Dermis blood vessel endothelial cell (primary cell): ENCODE measurements at regions not wholly inside any gene's neighbourhood (a gene's known extent, or its start where the extent isn't known, plus 50 kb on each side); places are given as distances from the start of the nearest gene placed in this dataset.
A peak's percentile ranks its signal among the peaks of the same experiment; 100 is the strongest.

Experiments used
- DNase-seq: peaks from one replicate; pipeline ENCODE4 v3.0.0; 2010

DNA sequence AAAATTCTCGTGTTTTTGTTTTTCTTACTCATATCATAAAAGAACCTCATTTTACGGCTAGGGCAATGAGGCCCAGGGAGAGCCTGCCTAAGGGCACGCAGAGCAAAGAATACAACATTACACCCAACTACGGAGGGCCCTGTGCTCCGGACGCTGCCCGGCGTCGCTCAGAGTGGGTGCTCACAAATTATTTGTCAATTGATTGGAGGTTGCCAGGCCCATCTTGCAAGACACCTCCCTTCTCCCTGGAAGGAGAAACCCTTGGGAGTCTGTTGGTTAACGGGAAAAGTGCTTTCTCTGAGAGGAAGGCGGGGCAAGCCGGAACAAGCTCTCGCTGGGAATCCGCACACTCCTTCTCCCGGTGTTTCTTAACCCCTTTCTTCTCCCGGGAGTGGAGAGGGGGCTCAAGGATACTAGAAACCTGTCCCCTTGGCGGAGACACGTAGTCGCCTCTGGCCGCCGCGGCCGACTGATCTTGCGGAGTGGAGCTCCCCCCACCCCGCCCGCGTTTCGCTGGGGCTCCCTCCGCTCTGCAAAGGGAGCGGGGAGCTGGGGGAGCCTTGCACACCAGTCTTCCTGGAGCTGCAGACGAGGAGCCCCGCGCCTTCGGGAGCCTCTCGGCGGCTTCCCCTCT, 599.3 kb upstream of the SGCD start:
- DNase-seq = no peak

DNA sequence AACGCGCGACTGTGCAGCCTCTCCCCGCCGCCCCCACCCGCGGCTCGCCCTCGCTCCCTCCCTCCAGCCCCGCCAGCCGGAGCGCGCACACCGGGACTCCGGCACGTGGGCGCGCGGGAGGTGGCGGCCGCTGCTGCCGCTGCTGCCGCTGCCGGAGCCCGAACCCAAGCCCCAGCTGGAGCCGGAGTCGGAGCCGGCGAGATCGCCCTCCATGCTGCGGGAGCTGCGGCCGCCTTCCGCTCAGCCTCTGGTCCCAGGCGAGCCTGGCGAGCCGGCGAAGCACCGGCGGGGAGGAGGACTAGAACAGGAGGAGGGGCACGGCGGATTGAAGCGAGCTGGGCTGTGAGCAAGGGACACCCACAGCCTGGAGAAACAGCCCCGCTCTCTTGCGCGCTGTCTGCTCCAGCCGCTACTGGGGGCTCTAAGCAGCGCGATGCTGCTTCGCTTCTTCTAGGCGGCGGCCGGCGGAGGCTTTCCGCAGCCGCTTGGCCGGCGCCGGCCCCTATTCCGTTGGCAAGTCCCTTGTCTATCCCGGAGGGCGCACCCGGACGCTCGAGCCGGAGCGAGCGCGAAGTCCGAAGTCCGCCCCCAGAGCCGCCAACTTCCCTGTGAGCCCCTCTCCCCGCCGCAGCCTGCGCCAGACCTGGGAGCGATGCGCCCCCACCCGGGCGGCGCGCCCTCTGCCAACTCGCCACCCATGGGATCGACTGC, 598.7 kb upstream of the SGCD start:
- DNase-seq = peak; percentile 11

DNA sequence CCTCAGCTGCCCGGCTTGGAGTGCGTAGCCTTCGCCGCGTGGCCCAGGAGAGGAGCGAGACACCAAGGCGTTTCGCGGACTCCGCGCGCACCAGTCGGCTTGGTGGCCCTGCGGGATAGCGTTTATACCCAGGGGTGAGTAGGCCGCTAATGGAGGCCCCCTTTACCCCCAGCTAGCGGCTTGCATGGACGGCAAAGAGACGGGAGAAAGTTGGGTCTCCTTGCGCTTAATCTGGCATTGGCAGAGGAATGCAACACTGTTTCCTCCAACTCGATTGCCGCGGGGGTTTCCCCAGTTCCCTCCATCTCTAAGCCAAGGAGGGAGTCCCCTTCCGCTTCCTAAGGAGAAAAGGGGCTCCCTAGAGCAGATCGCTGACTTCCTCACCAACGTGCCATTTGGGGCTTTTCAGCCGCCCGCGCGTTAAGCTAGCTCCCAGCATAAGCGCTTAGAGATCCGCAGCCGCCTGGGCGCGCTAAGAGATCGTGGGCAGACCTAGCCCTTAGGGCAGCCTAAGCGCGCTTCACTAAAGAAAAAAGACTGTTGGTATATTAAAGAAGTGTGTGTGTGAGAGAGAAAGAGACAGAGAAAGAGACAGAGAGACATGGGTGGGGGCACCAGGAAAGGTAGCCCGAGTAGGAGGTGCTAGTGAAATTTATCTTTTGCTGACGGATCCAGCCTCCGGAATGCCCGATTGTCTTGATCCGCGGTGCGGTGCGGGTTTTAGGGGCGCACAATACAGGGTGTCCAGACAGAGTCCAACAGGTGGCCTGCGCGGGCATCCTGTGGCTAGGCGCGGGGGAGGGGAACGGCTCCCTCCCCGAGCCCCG, 597.9 kb upstream of the SGCD start:
- no peak for DNase-seq

DNA sequence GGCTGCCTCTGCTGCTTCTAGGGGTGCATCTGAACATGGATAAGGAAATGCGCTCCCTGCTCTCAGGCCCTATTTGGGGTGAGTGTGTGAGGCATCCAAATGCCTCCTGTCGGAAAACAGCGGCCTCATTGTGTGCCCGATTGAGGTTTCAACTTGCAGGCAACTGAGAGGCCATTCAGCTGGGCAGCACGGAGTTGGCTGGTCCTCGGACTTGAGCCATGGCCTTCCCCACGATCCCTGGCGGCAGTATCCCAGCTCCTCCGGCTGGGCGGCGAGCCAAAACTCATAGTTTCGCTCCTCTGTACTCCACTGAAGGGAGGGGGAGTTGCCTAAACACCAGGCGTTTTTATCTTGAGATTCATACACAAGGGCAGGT, 597.3 kb upstream of the SGCD start:
- no peak for DNase-seq

DNA sequence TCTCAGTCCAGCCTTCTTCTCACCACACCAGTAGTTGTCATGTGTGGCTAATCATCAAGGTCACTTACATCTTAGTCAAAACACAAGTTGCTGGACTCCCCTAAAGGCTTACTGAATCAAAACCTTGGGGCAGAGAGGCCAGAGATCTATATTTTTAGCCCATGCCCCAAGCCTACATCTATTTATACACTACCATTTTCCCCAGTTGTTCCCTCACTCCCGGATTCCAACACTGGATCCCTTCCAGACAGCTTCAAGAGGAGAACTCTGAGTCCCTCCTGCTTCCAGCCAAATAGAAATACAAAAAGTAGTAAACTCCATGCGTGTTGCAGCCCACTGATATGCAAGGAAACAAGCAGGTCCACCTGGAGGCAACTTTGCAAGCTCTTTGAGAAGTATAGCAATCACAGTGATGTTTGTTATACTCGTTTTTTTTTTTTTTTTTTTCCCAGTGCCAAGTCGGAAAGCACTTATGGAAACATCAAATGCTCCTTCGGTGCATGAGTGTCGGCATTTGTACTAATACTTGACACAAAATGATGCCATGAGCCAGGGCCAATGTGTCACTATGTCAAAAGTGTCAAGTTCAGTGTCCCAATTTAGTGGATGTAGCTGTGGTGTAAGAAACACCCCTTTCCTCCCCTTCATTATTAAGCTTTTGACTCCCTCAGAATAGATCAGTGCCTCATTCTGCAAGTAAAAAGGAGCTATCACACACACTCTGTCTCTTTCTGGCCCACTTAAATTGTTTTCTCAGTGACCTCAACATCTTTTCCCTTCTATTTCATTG, 594.2 kb upstream of the SGCD start:
- DNase-seq = no peak

DNA sequence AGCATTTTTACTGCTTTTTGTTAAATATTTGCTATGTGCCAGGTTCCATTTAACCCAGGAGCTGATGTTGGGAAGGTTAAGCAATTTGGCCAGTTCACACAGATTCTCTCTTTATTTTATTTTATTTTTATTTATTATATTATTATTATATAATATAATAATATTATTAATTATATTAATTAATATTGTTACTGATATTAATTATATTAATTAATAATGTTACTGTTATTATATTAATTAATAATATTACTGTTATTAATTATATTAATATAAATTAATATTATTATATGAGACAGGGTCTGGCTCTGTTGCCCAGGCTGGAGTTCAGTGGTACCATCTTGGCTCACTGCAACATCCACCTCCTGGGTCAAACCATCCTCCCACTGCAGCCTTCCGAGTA, 593.0 kb upstream of the SGCD start:
- DNase-seq = no peak

DNA sequence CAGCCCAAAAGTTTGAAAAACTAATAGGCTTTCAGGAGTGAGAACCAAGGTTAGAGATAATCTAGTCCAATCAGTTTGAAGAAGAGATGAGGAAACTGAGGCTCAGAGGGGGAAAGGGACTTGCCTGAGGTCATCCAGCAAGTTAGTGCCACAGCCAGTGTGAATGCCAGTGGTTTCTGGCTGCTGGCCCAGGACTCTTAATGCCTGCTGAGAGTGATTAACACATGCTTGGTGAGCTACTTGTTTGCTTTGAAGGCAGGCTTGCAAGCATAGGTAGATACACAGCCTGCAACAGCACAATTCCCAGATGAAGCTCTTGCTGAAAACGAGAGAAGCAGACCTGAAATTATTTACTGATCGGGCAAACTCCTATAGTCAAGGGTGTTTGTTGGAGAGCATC, 591.6 kb upstream of the SGCD start:
- DNase-seq = no peak

DNA sequence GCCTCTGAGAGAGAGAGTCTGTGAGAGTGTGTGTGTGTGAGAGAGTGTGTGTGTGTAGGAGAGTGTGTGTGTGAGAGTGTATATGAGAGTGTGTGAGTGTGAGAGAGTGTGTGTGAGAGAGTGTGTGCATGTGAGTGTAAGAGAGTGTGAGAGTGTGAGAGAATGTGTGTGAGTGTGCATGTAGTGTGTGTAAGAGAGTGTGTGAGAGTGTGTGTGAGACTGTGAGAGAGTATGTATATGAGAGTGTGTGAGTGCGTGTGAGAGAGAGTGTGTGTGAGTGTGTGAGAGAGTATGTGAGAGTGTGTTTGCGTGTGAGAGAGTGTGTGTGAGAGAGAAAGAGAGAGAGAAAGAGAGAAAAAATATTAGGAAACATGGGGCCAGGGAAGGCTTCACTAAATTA, 588.3 kb upstream of the SGCD start:
- no peak for DNase-seq

DNA sequence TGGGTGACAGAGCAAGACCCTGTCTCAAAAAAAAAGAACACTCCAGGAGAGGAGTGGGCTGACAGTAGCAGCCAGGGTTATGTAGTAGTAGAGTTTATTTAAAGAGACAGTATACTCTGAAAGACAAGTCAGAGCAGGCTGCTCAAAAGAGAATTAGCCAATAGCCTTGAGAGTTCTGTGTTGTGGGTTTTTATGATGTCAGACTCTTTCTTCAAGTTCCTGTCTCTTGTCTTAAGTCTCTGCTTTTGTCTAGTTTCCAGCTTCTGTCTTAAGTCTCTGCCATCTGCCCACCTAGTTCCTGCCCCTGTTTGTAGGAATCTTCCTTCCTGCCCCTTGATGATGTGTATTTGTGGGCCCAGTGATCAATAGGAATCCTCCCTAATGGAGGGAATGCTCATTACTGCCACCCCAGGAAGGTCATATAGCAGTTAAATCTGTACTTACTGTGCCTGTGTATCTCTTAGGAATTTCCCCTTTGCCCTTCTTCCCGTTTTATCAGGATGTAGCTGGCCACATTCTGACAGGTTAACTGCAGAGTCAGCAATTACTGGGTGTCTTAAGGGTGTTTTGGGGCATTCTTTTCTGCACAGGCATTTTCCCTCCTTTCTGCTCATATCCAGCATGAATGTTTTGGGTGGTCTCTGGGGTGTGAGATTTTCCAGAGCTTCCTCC, 580.5 kb upstream of the SGCD start:
- DNase-seq = no peak

DNA sequence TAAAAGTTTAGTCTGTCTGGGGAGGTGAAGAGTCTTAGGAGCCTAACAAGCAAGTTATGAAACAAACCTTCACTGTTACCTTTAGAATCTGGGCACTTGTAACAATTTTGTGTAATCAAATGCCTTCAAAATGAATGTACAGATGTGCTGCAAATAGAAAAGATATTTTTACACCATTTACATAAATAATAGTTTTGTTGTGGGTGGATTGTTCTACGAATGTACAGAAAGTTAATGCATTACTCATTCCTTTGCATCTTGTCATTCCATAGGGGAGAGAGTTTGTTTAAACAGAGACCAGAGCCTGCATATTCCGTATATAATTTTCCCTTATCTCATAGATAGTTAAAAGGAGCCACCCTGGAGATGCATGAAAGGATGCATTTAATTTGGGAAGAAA, 576.9 kb upstream of the SGCD start:
- no peak for DNase-seq

DNA sequence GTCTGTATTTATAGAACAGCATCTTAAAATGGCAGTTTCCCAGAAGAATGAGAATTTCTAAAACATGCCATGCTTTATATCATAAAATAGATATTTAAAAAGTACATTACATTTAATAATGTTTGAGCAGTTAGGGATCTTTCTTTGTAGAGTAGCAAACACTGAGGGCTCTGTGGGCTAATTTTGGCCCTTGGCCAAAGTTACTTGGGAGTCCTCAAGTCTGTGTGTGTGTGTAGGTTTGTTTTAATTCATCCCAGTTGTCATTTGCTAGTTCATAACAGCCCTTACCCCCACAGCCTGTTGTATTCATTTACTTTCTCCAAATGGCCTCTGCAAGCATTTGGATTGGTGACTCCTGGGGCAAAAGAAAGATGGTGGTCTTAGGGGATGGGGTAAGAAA, 576.4 kb upstream of the SGCD start:
- DNase-seq = no peak

DNA sequence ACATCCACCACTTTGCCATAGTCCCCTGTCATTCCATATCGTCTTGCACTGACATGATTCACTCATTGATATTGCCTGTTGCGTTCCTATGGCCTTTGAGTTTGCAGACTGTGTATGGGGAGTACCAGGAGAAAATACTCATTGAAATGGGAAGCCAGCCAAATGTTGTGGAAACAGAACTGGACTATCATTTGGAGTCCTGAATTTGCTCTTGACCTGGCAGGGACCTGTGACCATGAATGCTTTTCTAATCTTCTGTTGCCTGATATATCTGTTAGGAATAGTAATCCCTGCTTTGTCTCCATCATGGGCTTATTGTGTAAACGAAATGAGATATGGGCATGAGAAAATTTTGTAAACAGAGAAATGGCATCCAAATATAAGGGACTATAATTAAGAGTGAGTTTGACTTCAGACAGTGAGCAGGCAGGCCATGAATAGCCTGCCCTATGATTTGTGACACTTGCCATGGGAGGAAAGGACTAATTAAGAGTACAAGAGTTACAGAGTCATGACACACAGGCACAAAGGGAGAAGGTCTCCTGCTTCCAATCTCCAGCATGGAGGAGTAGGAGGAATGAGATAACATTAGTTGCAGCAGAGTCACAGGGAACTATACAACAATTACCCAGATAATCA, 572.9 kb upstream of the SGCD start:
- DNase-seq = no peak

DNA sequence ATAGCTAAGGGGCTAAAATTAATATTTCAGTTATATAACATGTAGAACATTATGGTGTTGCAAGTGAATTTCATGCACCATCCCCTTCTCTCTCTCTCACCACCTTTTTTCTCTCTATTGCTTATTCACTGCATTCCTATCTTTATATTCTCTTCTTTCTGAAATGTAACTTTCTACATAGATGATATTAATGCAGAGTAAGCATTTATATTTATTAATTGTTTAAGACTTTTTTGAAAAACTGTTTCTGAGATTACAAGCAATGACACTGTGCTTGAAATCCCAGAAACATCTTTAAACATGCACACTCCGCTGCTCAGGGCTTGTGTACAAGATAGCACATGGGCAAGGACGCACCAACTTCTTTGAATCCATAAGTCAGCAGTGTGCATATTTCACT, 567.7 kb upstream of the SGCD start:
- DNase-seq = no peak

DNA sequence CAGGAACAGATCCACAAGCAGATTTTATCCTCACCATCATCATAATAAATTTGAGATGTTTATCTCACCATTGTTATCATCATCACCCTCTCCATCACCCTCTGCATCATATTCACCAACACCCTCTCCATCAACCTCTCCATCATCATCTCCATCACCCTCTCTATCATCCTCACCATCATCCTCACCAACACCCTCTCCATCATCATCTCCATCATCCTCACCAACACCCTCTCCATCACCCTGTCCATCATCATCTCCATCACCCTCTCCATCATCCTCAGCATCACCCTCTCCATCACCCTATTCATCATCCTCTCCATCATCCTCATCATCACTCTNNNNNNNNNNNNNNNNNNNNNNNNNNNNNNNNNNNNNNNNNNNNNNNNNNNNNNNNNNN, 567.0 kb upstream of the SGCD start:
- no peak for DNase-seq

DNA sequence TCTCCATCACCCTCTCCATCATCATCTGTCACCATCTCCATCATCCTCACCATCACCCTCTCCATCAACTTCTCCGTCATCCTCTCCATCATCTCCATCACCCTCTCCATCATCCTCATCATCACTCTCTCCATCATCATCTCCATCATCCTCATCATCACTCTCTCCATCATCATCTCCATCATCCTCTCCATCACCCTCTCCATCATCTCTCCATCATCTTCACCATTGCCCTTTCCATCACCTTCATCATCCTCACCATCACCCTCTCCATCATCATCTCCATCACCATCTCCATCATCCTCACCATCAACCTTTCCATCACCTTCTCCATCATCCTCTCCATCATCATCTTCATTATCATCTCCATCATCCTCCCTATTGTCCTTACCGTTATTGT, 565.5 kb upstream of the SGCD start:
- no peak for DNase-seq

DNA sequence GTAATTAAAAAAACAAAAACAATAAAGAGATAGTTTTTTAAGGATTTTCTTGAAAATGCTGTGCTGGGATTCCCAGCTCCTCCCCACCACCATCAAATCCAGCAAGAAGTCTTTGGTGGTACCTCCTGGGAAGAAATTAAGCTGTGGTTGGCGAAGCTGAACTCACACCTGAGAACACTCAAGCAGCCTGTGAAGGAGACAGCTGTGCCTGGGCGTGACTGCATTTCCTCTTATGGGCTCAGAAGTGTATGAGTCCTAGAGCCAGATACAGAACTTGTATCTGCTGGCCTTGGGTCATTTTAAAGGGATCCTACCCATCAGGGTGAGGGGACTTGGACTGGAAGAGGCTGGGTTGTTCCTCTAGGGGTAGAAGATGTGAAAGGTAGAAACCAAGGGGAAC, 561.2 kb upstream of the SGCD start:
- DNase-seq = no peak

DNA sequence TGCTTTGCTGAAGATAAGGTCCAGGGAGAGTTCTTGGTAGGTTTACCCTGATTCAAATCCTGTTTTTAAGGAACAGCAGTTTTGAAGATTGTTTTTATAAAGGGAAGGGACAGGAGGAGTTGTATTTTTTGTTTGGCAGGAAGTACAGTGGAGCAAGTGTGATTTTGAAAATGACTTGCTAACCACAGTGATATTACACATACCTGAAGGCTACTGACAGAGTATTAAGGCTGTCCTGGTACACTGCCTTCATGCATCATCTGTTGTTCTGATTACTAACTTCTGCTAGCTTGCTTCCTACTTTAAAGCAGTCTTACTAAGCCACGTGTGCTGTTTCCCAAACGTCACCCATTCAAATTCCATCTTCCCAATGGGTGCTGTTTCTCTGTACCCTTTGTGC, 559.5 kb upstream of the SGCD start:
- DNase-seq = no peak

DNA sequence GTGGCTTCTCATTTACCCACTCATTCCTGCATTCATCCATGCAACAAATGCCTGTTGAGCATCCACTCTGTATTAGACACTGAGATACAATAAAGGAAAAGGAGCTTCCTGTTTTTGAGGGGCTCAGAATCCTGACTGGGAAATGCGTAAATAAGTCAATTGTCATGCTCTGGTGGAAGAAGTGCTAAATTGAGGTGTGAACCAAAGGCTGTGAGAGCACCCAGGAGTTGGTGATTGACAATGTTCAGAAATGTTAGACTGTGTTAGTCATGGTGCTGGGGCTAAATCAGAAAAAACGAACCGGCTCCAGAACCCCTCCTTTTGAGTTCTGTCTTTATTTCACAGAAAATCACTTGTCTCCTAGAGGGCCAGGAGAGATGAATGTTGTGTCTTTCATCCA, 558.6 kb upstream of the SGCD start:
- no peak for DNase-seq

DNA sequence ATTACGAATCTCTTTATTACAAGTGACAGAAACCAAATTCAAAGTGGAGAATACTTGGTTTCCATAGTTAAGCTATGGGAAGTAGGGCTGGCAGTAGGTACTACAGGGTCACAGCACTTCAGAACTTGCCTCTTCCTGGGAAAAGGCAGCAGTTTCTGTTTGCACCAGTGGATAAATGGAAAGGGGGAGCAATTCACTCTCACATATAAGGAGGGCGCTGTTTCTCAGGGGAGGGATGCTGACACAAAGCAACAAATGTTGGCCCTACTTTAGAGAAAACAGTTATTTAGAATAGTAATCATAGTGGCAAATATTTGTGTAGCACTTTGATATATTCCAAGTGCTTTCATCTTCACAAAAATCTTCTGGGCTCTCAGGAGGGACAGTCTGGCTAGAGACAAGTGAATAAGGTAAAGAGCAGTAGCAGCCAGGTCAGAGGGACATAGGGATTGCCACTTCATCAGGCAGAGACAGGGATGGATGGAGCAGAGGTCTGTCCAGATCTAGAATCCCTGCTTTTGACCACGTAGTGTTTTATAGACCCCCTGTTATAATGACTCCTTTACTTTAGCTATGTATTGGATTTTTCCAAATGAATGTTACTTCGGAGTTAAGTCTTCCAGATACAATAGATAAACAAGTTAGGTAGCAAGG, 554.8 kb upstream of the SGCD start:
- DNase-seq = no peak

DNA sequence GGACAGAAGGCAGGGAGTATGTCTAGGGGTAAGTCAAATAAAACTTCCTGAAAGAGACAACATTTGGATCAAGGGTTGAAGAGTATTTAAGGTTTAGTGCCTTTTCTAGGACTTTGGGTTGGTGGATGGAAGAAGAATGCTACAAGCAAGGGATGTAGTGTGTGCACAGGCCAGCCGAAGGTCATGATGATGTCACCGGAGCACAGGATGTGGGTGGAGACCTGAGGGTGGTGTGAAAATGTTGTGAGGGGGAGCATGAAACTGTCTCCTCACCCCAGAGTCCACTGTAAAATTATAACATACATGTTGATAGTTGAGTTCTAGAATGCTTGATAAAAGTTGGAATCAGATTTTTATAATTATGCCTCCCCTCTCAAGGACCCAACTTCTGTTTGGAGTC, 553.3 kb upstream of the SGCD start:
- no peak for DNase-seq

DNA sequence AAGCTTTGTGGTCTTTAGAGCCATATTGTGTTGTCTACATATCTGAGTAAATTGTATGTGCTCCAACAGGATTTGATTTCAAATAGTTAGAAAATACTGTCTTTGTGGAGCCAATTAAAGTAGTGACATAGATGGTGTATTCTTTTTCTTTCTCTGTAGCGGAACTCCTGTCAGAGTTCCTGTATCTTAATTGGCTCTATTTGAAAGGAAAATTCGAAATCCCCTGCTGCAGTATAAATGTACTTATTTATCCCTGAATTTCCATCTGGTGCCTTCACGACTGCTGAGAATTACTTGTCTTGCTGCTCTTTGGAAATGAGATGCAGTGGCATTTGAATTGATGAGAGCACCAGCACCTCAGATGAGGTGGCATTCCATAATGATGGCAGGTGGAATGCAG, 546.7 kb upstream of the SGCD start:
- DNase-seq = no peak

DNA sequence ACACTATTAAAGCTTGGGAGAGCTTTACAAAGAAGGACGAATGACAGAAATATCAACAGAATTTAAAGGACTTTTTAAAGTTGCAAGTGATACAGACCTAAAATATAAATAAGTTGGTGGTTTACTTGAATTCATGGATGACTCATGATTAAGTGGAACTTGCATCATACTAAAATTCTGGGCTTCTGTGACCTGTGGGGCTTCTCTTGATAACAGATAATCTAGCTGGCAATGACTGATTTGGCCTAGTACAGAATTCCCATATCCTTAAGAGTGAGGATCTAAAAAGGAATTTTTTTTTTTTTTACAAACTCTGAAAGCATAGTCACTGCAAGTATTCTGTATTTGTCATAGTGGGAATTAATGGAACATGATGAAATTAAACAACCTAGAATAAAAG, 543.7 kb upstream of the SGCD start:
- DNase-seq = no peak
